ENCODE measurements at regions not wholly inside any gene's neighbourhood (a gene's known extent, or its start where the extent isn't known, plus 50 kb on each side); places are given as distances from the start of the nearest gene placed in this dataset.

- TF ChIP-seq CTCF (IDR thresholded peaks at IDR 0.05) (no peak), POLR2A (IDR thresholded peaks at IDR 0.05) (no peak)
Observed at GRCh38 chr13:57813651-57814050, 182.1 kb downstream of the PCDH17 start.
